ENCODE measurements at regions not wholly inside any gene's neighbourhood (a gene's known extent, or its start where the extent isn't known, plus 50 kb on each side); places are given as distances from the start of the nearest gene placed in this dataset.
"Not testable (repeated sequence)": the region's sequence is repeated elsewhere in the genome, so short reads cannot be mapped to it uniquely, and the experiment has no call there.

- H4K91ac ChIP-seq (replicated peaks; ENCODE audit: insufficient read length, low read length); H3K79me2 ChIP-seq (ENCODE audit: control insufficient read depth in 1 of 2, insufficient read depth in 2 of 2, low read length in 2 of 2); H3K9me3 ChIP-seq (ENCODE audit: insufficient read depth in 2 of 2, low read depth in 1 of 2, low read length in 1 of 2); H2BK15ac ChIP-seq (ENCODE audit: low read length); FAIRE-seq; H4K8ac ChIP-seq (ENCODE audit: extremely low read depth, insufficient read depth, low read length); H3K4me1 ChIP-seq (replicated peaks in 1 of 4; ENCODE audit: control insufficient read depth in 3 of 4, insufficient read depth in 4 of 4, low read length in 3 of 4); H2BK120ac ChIP-seq (replicated peaks; ENCODE audit: low read depth, low read length); H3K79me1 ChIP-seq (ENCODE audit: low read depth, low read length); H2AFZ ChIP-seq (ENCODE audit: low read length); H4K20me1 ChIP-seq (replicated peaks in 1 of 2; ENCODE audit: control insufficient read depth in 1 of 2, insufficient read depth in 2 of 2, low read length in 2 of 2); H3K56ac ChIP-seq (replicated peaks; ENCODE audit: insufficient read length, low read depth, low read length); H3K14ac ChIP-seq (ENCODE audit: insufficient read length); H3K9ac ChIP-seq (replicated peaks in 1 of 4; ENCODE audit: extremely low read depth in 1 of 4, low read depth in 3 of 4, low read length in 3 of 4); CTCF ChIA-PET (ENCODE audit: partially characterized antibody); H3K23me2 ChIP-seq (ENCODE audit: low read depth, low read length); H3K27ac ChIP-seq (ENCODE audit: low read depth, low read length); H2BK20ac ChIP-seq (ENCODE audit: low read length); H3K4me2 ChIP-seq (ENCODE audit: insufficient read depth in 1 of 2, low read depth in 2 of 2, low read length in 2 of 2); DNase-seq (ENCODE audit: low read depth in 1 of 2, low spot score in 2 of 2); H3K4ac ChIP-seq (replicated peaks; ENCODE audit: insufficient read length, low read depth, low read length); H3K4me3 ChIP-seq (ENCODE audit: extremely low read depth in 1 of 4, insufficient read depth in 2 of 4, low read depth in 3 of 4, low read length in 4 of 4); H2BK5ac ChIP-seq (ENCODE audit: low read depth, low read length); H3K18ac ChIP-seq (ENCODE audit: extremely low read depth, low read length); POLR2A ChIA-PET (ENCODE audit: partially characterized antibody); H3K23ac ChIP-seq (ENCODE audit: insufficient read length); H3K36me3 ChIP-seq (ENCODE audit: control insufficient read depth in 2 of 4, insufficient read depth in 4 of 4, low read length in 3 of 4); H4K5ac ChIP-seq (ENCODE audit: insufficient read length, low read depth, low read length); H2BK12ac ChIP-seq (ENCODE audit: low read depth, low read length); H2AK5ac ChIP-seq (ENCODE audit: low read depth, low read length): not testable (repeated sequence)
- 69 to 87% methylated on average over 3 of the region's 3 CpGs for whole genome bisulfite sequencing, 2 experiments (ENCODE audit: extremely low coverage in 1 of 2, insufficient coverage in 1 of 2, insufficient read length in 1 of 2, insufficient replicate concordance in 2 of 2, low coverage in 1 of 2, low lambda C conversion rate in 2 of 2, missing lambda C conversion rate in 1 of 2)
- peaks cover 6 to 15% (median 12%) of the 10 kb centered on the region in 4 experiments; a peak in 6 of 7 replicates for H3K27me3 ChIP-seq (replicated peaks in 1 of 4; ENCODE audit: control insufficient read depth in 3 of 4, extremely low read depth in 1 of 4, insufficient read depth in 3 of 4, low read length in 3 of 4)
Observed at GRCh38 chr7:65505320-65505633, 131.6 kb downstream of the ZNF92 start.

- H2BK120ac ChIP-seq (replicated peaks; ENCODE audit: low read depth, low read length); FAIRE-seq; H4K20me1 ChIP-seq (replicated peaks in 1 of 2; ENCODE audit: control insufficient read depth in 1 of 2, insufficient read depth in 2 of 2, low read length in 2 of 2); H2AK5ac ChIP-seq (ENCODE audit: low read depth, low read length); H2BK20ac ChIP-seq (ENCODE audit: low read length); H3K9me3 ChIP-seq (ENCODE audit: insufficient read depth in 2 of 2, low read depth in 1 of 2, low read length in 1 of 2); H3K79me1 ChIP-seq (ENCODE audit: low read depth, low read length); CTCF ChIA-PET (ENCODE audit: partially characterized antibody); H4K5ac ChIP-seq (ENCODE audit: insufficient read length, low read depth, low read length); H3K9ac ChIP-seq (replicated peaks in 1 of 4; ENCODE audit: extremely low read depth in 1 of 4, low read depth in 3 of 4, low read length in 3 of 4); H3K27ac ChIP-seq (ENCODE audit: low read depth, low read length); H2BK15ac ChIP-seq (ENCODE audit: low read length); POLR2A ChIA-PET (ENCODE audit: partially characterized antibody); H2AFZ ChIP-seq (ENCODE audit: low read length); H3K4ac ChIP-seq (replicated peaks; ENCODE audit: insufficient read length, low read depth, low read length); H3K36me3 ChIP-seq (ENCODE audit: control insufficient read depth in 2 of 4, insufficient read depth in 4 of 4, low read length in 3 of 4); H2BK5ac ChIP-seq (ENCODE audit: low read depth, low read length); H3K23ac ChIP-seq (ENCODE audit: insufficient read length); H3K14ac ChIP-seq (ENCODE audit: insufficient read length); H3K4me1 ChIP-seq (replicated peaks in 1 of 4; ENCODE audit: control insufficient read depth in 3 of 4, insufficient read depth in 4 of 4, low read length in 3 of 4); H3K23me2 ChIP-seq (ENCODE audit: low read depth, low read length); H2BK12ac ChIP-seq (ENCODE audit: low read depth, low read length); H4K91ac ChIP-seq (replicated peaks; ENCODE audit: insufficient read length, low read length); H3K18ac ChIP-seq (ENCODE audit: extremely low read depth, low read length); H3K79me2 ChIP-seq (ENCODE audit: control insufficient read depth in 1 of 2, insufficient read depth in 2 of 2, low read length in 2 of 2); H4K8ac ChIP-seq (ENCODE audit: extremely low read depth, insufficient read depth, low read length); H3K56ac ChIP-seq (replicated peaks; ENCODE audit: insufficient read length, low read depth, low read length): not testable (repeated sequence)
- Histone ChIP-seq H3K4me2 (ENCODE audit: insufficient read depth in 1 of 2, low read depth in 2 of 2, low read length in 2 of 2) (peak overlapping the region; percentile 40 to 60; a peak in 1 of 4 replicates), H3K27me3 (replicated peaks in 1 of 4; ENCODE audit: control insufficient read depth in 3 of 4, extremely low read depth in 1 of 4, insufficient read depth in 3 of 4, low read length in 3 of 4) (peaks cover 9 to 30% (median 17%) of the 10 kb centered on the region in 4 experiments; a peak in 6 of 7 replicates), H3K4me3 (ENCODE audit: extremely low read depth in 1 of 4, insufficient read depth in 2 of 4, low read depth in 3 of 4, low read length in 4 of 4) (peak overlapping the region; percentile 40 to 76 (median 49); a peak in 7 of 8 replicates)
- peak in 1 of 2 experiments; percentile 52 for DNase-seq (ENCODE audit: low read depth in 1 of 2, low spot score in 2 of 2)
- 0% methylated on average over 15 of the region's 85 CpGs; no CpG with 5 or more reads in 1 of the 2 experiments for WGBS, 2 experiments (ENCODE audit: extremely low coverage in 1 of 2, insufficient coverage in 1 of 2, insufficient read length in 1 of 2, insufficient replicate concordance in 2 of 2, low coverage in 1 of 2, low lambda C conversion rate in 2 of 2, missing lambda C conversion rate in 1 of 2)
Observed at GRCh38 chr7:65508581-65509367, 135.1 kb downstream of the ZNF92 start.

Measured in H1 (cell line).